Peyer's patch (tissue), 4 donors: ENCODE measurements at regions not wholly inside any gene's neighbourhood (a gene's known extent, or its start where the extent isn't known, plus 50 kb on each side); places are given as distances from the start of the nearest gene placed in this dataset.

Source experiments
- POLR2A ChIP-seq, 2 donors: fragments of 450-650 bp; IDR thresholded peaks; one replicate each; pipeline ENCODE4 v1.5.1; 2017; ENCODE audit warnings: antibody characterized with exemption in 2 of 2, mild to moderate bottlenecking in 2 of 2, moderate library complexity in 2 of 2
- TF ChIP-seq, protein P1 (sequence below), 6 experiments: fragments of 450-650 bp in 4 of 6; fragments of 200-600 bp in 2 of 6; sonication (generic) in 1 of 6; IDR thresholded peaks; one replicate each; pipeline ENCODE4 v1.5.1; 2017 to 2019; ENCODE audit warnings: antibody characterized with exemption in 6 of 6, mild to moderate bottlenecking in 3 of 6, moderate library complexity in 1 of 6

- TF ChIP-seq, protein P1, sequence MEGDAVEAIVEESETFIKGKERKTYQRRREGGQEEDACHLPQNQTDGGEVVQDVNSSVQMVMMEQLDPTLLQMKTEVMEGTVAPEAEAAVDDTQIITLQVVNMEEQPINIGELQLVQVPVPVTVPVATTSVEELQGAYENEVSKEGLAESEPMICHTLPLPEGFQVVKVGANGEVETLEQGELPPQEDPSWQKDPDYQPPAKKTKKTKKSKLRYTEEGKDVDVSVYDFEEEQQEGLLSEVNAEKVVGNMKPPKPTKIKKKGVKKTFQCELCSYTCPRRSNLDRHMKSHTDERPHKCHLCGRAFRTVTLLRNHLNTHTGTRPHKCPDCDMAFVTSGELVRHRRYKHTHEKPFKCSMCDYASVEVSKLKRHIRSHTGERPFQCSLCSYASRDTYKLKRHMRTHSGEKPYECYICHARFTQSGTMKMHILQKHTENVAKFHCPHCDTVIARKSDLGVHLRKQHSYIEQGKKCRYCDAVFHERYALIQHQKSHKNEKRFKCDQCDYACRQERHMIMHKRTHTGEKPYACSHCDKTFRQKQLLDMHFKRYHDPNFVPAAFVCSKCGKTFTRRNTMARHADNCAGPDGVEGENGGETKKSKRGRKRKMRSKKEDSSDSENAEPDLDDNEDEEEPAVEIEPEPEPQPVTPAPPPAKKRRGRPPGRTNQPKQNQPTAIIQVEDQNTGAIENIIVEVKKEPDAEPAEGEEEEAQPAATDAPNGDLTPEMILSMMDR (IDR thresholded peaks at IDR 0.05) = no peak
- no peak for TF ChIP-seq POLR2A (IDR thresholded peaks at IDR 0.05)
These were observed 181.3 kb upstream of the HS3ST5 start for GRCh38 chr6:114524081-114524480.
